Pancreas (tissue), 10 donors: ENCODE measurements at regions not wholly inside any gene's neighbourhood (a gene's known extent, or its start where the extent isn't known, plus 50 kb on each side); places are given as distances from the start of the nearest gene placed in this dataset.

Experiments used
- ATAC-seq, 4 donors: fragments of 200-7000 bp; cut with Tn5 transposase; one replicate each; pipeline versions ENCODE4 v1.8.0 to v1.9.1; 2020; ENCODE audit warnings: mild to moderate bottlenecking in 4 of 4, moderate library complexity in 4 of 4
- DNase-seq, 6 donors: peaks; one replicate each; pipeline ENCODE4 v3.0.0-alpha.2; 2020
- FAIRE-seq: peaks from 2 replicates; lab custom pipeline; 2012; peaks lifted over from hg19 to GRCh38; lab: Jason Lieb, UNC
- H3K27ac ChIP-seq, 4 donors: fragments of 200-600 bp; sonication (generic); 1 replicate in 3 of 4; 2 replicates in 1 of 4; pipeline versions ENCODE4 v1.5.0 to v1.8.0; 2020
- H3K27me3 ChIP-seq, 4 donors: fragments of 200-600 bp; one replicate each; pipeline ENCODE4 v1.8.0; 2021
- H3K36me3 ChIP-seq, 3 donors: fragments of 200-600 bp; sonication (generic) in 1 of 3; one replicate each; pipeline versions ENCODE4 v1.5.0 to v1.8.0; 2020 to 2021
- H3K4me1 ChIP-seq, 3 donors: fragments of 200-600 bp; one replicate each; pipeline ENCODE4 v1.8.0; 2021
- H3K4me3 ChIP-seq, 4 donors: fragments of 200-600 bp; sonication (generic) in 2 of 4; one replicate each; pipeline versions ENCODE4 v1.5.0 to v1.8.0; 2020 to 2021
- H3K9me3 ChIP-seq, 4 donors: fragments of 200-600 bp; one replicate each; pipeline ENCODE4 v1.8.0; 2021
- CTCF ChIP-seq, 4 donors: fragments of 200-600 bp; sonication (generic) in 3 of 4; IDR thresholded peaks; one replicate each; pipeline versions ENCODE4 v1.5.0 to v1.8.0; 2021; ENCODE audit warnings: antibody characterized with exemption in 4 of 4
- WGBS, 2 donors: extraction: QIAGEN DNeasy Blood & Tissue Kit; methylation state at CpG; one replicate each; pipeline ENCODE4 v1.1.7; 2013; 5-methylcytosine and 5-hydroxymethylcytosine counted together
- intact Hi-C, 3 donors: fragments of 100-400 bp; cut with DNase I; formaldehyde crosslinking; loops; one replicate each; pipeline versions ENCODE4 v1.11.1 to v1.14.2; 2022
- donor health status: healthy with polysubstance abuse.
- donor health status: DM: no; HTN: no; CAD: no; lungs with moderate emphysema.
- donor health status: DM: no; HTN: no; CAD: no.
- donor health status: control.
- donor health status: control.
- donor health status: Bipolar disorder and iron deficiency.
- donor health status: DM: yes; HTN: yes; CAD: no.
- donor health status: DM: no; HTN: no; CAD: no.
- donor health status: DM: no; HTN: no; CAD: no.
- donor health status: DM: yes; HTN: yes; CAD: no.

- 71 to 72% methylated on average over 6 of the region's 6 CpGs for whole genome bisulfite sequencing, 2 donors
- no peaks in the 10 kb centered on the region for H3K4me1 ChIP-seq
- no peak for ATAC-seq
- intact Hi-C loops = no loop called here
- no peak for DNase-seq
- no peak overlapping the region for H3K4me3 ChIP-seq
- TF ChIP-seq CTCF (IDR thresholded peaks at IDR 0.05) = no peak
- H3K27ac ChIP-seq = no peak overlapping the region
- no peaks in the 10 kb centered on the region for H3K9me3 ChIP-seq
- FAIRE-seq = no peak
- H3K27me3 ChIP-seq = no peaks in the 10 kb centered on the region
- no peaks in the 10 kb centered on the region for H3K36me3 ChIP-seq
These were observed 179.6 kb downstream of the DSC3 start for GRCh38 chr18:30862900-30863299.

- Histone ChIP-seq H3K9me3 (no peaks in the 10 kb centered on the region), H3K4me3 (no peak overlapping the region), H3K36me3 (no peaks in the 10 kb centered on the region), H3K27me3 (no peaks in the 10 kb centered on the region), H3K4me1 (no peaks in the 10 kb centered on the region), H3K27ac (no peak overlapping the region)
- DNase-seq (no peak), FAIRE-seq (no peak), ATAC-seq (no peak)
- 52 to 71% methylated on average over 3 of the region's 3 CpGs for WGBS, 2 donors
- TF ChIP-seq CTCF (IDR thresholded peaks at IDR 0.05) = no peak
- intact Hi-C loops = no loop called here
These were observed 181.8 kb downstream of the DSC3 start for GRCh38 chr18:30860741-30861140.

GRCh38 chr18:30859036-30859435 is 183.5 kb downstream of the DSC3 start:
- no peak overlapping the region for H3K4me3 ChIP-seq
- FAIRE-seq (no peak), ATAC-seq (no peak), DNase-seq (no peak)
- intact Hi-C loops = no loop called here
- no peaks in the 10 kb centered on the region for H3K27me3 ChIP-seq
- no peaks in the 10 kb centered on the region for H3K36me3 ChIP-seq
- no peak for TF ChIP-seq CTCF (IDR thresholded peaks at IDR 0.05)
- no peaks in the 10 kb centered on the region for H3K4me1 ChIP-seq
- H3K27ac ChIP-seq = no peak overlapping the region
- 62 to 88% methylated on average over 3 of the region's 3 CpGs for WGBS, 2 donors
- no peaks in the 10 kb centered on the region for H3K9me3 ChIP-seq

GRCh38 chr18:30858560-30858959 is 184.0 kb downstream of the DSC3 start:
- H3K9me3 ChIP-seq = no peaks in the 10 kb centered on the region
- intact Hi-C loops = no loop called here
- H3K36me3 ChIP-seq = no peaks in the 10 kb centered on the region
- ATAC-seq (no peak), FAIRE-seq (no peak), DNase-seq (no peak)
- no peaks in the 10 kb centered on the region for H3K4me1 ChIP-seq
- H3K27me3 ChIP-seq = no peaks in the 10 kb centered on the region
- TF ChIP-seq CTCF (IDR thresholded peaks at IDR 0.05) = no peak
- no peak overlapping the region for H3K4me3 ChIP-seq
- WGBS, 2 donors = 88 to 89% methylated on average over 2 of the region's 2 CpGs
- no peak overlapping the region for H3K27ac ChIP-seq

- H3K4me3 ChIP-seq = no peak overlapping the region
- no peaks in the 10 kb centered on the region for H3K4me1 ChIP-seq
- H3K27ac ChIP-seq = no peak overlapping the region
- intact Hi-C loops = no loop called here
- FAIRE-seq = no peak
- no peaks in the 10 kb centered on the region for H3K27me3 ChIP-seq
- 71 to 81% methylated on average over 2 of the region's 2 CpGs for WGBS, 2 donors
- no peak for TF ChIP-seq CTCF (IDR thresholded peaks at IDR 0.05)
- no peak for DNase-seq
- H3K9me3 ChIP-seq = no peaks in the 10 kb centered on the region
- ATAC-seq = no peak
- no peaks in the 10 kb centered on the region for H3K36me3 ChIP-seq
These were observed 186.8 kb downstream of the DSC3 start for GRCh38 chr18:30855762-30856161.
